IPS-NIHi7 (cell line): ENCODE measurements at regions not wholly inside any gene's neighbourhood (a gene's known extent, or its start where the extent isn't known, plus 50 kb on each side); places are given as distances from the start of the nearest gene placed in this dataset.

ENCODE experiments used
- DNase-seq: peaks from one replicate; pipeline ENCODE4 v3.0.0; 2012; ENCODE audit warnings: mixed read lengths; ENCODE audit errors: extremely low spot score

DNA sequence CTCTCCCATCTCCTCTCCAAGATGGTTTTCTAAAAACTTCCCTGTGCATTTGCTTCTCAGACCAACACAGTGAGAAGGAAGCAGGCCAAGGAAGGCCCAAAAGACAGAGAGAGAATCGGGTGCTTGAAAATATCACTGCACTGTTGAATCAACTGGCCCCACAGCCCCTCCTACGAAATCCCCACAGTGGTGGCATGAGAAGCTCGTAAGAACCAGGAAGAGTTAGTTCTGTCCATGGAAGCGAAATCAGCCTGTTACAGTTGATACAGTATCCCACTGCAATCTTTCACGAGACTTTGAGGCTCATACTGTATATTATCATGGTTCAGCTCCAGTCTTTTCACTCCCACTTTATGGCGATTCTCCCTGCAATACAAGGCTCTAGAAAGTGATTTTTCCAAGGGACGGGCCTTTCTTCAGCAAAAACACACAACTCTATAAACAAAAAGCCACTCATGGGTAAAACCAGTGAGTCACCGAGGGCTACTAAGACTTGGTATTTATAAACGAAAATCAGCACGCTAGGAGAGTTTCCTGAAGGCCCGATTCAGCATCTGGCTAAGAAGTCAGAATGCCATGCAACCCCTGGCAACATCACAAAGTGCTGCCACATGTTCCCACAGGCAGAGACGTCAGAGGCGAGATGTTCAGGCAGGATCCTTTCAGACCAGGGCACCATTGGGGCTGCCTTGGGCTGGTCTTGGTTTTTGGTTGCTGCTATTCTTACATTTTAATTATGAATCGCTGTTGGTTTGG, 185.7 kb downstream of the IRX5 start:
- no peak for DNase-seq

DNA sequence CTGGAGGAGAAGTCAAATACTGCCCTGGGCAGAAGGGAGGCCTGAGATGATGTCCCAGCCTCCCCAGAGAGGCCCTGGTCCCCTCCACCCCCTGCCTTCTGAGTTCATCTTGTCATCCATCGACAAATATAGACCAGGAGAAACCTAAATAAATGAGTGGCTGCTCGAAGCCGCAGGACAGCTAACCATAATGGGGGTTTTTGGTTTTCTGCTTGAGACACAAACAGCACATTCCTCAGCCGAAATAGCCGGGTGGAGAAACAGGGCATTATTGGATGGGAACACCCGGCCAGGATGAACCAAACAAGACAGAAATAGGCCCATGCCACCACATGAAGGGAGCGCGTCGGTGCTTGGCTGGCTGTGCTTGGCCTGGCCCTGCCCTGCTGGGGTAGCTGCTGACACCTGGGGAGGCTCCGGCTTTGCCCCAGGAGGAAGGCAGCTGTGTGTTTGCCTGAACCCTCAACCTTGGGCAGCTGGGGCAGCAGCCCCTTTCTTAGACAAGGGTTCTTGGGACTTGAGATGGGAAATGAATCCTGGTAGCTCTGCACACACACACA, 188.1 kb downstream of the IRX5 start:
- DNase-seq = no peak

DNA sequence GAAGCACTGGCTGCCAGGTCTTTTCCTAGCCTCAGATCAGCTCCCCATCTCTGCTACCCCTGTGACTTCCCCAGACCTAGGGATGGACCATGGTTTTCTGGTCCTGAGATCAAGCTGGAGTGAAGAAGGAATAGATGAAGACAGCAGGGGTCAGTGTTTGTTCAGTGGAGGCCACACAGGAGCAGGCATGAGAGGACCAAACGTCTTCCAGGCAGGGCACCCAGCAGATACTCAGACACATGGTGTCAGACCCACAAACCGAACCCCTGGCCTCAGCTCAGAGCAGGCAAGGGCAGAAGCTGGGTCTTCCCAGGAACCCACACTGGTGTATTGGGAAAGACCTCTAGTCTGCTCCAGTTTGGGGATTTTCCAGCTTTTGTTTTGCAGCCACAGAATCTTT, 189.7 kb downstream of the IRX5 start:
- peak; percentile 53 for DNase-seq

DNA sequence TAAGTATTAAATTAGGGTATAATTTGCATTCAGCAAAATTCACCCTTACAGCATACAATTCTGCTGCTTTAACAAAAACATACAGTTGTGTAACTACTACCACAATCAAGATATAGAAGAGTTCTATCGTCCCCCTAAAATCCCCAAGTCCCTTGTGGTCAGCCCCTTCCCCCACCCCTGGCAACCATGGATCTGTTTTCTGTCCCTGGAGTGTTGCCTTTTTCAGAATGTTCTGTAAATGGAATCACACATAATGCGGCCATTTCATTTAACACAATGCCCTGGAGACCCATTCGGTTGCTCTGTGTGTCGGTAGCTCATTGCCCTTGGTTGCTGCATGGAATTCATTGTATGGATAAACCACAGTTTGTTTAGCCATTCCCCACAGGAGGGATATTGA, 190.2 kb downstream of the IRX5 start:
- no peak for DNase-seq

DNA sequence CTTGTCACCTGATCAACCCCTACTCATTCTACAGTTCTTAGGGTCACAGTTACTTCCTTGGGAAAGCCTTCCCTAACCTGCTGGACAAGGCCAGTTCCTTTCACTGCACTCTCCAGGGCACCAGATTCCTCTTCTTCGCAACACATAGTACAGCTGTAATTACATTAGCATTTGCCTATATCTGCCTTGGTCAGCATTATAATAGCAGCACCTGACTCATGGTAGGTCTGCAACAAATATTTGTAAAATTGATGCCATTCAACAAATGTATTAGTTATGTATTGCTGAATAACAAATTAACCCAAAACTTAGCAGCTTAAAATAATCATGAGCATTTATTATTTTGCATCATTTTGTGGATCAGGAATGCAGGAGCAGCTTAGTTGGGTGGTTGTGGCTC, 193.0 kb downstream of the IRX5 start:
- no peak for DNase-seq

DNA sequence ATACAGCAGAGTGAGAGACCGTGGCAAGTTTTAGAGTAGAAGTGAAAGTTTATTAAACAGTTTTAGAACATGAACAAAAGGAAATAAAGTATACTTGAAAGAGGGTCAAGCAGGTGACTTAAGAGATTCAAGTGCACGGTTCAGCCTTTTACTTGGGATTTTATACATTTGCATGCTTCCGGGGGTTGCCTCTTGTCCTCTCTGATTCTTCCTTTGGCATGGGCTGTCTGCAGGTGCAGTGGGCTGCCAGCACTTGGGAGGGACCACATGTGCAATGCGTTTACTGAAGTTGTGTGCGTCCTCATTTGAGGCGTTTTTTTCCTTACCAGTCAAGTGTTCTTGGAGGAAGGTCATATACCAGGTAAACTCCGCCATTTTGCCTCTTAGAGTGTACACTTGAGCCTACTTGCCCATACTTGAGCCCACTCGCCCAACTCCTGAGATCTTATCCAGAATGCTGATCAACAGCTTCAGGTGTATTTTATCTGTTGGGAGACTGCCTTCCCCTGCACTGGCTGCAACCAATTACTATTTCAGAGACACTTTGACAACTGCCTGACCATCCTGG, 195.2 kb downstream of the IRX5 start:
- no peak for DNase-seq

DNA sequence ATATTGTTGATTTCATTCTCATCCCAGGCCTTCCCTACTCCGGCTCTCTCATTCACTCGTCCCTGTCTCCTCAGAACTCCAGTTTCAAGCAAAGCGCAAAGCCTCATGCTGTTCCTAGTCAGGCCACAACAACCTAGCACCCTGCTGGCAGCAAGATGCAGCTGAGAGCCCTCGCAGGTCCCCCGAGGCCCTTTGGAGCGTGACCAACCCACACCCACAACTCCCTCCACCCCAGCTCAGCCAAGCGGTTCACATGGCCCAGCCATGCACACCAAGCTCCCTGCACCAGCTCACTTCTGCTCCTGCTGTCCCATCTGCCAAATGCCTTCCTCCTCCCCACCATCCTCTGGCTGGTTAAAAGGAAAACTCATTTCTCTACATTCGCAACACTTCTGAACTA, 195.8 kb downstream of the IRX5 start:
- DNase-seq = no peak

DNA sequence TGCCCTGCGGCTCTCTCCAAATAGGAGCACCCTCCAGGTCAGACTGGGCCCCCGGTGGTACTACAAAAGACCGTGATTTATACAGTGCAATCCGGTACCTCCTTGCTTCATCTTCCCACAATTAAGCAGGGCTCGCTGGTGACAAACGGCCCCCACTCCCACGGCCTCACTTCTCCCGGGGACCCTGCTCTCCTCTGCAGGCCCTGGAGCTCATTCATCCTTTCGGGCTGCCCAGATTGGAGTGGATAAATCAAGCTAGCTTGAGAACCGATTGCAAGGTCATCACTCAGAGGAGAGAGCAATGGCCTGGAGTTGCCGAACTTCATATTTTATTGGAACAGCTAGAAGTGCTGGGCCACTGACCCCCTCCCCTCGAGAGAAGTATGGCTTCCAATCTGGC, 193.5 kb upstream of the IRX6 start:
- no peak for DNase-seq

DNA sequence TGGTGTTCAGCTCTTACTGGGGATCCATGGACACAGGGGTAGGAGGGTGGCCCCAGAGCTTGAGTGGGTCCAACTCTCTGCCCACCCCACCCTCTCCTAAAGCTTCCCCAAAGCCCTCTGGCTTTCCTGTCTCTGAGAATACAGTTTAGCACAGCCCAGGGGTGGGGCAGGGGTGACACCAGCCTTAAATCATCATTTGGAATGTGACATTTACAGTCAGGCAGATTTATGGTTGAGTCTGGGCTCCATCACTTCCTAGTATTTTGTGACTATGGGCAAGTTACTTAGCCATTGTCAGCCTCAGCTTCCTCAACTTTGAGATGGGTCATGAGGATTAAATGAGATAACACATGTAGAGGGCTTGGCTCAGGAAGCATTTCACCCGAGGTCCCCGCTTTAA, 193.1 kb upstream of the IRX6 start:
- DNase-seq = no peak

DNA sequence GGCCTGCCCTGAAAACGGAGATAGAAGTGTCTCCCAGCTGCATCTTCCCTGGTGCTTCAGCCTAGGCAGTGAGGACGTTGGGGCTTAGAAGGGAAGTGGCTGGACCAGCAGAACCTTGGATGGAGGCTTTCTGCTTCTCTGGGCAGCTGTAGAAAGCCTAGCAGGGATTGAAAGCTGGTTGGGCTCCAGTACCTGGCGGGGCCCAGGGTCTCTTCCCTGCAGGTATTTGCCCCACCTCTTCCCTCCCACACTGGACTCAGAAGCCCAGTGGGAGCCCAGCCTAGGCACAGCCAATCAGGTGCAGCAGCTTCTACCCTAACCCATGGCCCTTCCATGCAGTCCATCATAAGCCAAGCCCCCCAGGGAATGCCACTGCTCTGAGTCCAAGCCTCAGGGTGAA, 190.3 kb upstream of the IRX6 start:
- peak; percentile 74 for DNase-seq

DNA sequence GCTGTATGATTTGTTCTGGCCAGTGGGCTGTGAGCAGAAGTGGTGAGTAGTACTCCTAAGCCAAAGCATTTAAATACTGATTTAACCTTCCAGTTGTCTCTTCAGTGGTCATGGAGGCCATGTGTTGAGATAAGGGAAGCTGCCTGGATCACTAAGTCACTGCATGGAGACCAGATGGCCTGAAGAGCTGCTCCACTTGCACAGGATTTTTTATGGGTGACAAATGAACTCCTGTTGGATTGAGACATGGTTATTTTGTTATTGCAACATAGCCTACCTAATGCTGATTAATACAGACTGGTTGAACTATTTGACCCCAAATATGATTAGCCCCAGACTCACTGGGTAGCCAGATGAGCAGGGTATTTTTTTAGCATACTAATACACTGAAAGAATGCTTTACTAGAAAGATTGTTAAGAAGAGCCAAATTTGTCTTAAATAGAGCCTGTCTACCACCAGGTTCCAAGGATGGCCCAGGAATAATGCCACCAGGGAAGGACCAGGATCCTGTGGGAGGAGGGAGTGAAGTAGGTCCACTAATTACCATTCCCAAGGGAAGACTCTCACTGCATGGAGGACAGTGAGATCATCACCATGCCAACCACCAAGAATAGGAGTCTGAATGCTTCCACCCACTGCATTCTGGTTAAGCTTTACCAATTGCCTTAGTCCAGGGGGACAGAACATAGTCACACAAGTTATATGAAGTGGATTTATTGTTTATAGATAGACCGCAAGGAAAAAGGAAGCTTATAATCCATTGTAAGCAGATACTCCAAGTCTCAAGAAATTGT, 187.4 kb upstream of the IRX6 start:
- no peak for DNase-seq

DNA sequence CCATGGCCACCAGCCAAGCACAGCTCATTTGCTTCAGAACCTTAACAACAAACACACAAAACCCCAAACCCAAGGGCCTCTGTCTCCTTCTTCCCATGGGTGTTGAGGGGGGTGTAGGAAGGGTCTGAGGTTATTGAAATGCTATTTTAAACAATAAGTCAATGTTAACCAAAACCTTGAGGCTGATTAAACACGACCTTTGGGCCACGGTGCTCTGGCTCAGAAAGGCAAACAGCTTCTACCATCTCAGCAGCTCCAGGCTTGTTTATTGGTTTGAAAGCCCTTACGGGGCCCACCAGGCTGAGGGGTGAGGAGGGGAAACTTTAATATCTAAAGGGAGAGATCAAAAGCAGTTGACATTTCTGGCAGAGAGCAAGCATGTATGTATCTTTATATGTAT, 185.7 kb upstream of the IRX6 start:
- no peak for DNase-seq

DNA sequence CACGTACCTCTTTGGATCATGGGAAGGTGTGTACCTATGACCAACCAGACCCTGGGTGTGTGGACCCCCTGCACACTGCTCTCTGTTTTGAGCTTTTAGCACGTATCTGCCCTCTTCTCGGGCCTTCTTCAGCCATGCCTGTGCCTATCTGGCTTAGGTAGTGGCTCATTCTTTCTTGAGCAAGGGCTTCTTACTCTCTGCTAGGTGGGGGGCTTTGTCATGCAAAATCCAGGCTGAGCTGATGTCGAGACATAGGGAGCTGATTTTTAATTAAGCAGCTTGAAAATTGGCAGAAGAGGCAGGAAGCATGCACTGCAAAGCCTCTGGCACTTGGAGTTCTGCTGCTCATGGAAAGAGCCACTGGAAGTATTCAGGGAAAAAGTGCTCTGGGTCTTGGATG, 181.6 kb upstream of the IRX6 start:
- peak; percentile 19 for DNase-seq

DNA sequence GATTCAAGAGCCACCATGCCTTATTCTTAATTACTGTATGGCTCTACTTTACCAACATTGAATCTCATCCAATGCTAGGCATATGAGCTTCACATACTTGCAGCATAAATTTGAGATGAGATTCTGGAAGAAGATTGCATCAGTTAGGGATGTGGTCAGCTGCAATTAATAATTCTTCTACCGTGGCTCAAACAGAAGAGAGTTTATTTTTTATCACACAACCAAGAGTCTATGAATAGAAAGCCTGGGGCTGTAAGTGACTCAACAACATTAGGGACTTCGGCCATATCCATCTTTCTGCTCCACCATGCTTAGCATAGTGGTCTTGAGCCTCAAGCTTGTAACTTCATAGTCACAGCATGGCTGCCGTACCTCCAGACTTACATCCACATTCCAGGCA, 179.4 kb upstream of the IRX6 start:
- DNase-seq = no peak

DNA sequence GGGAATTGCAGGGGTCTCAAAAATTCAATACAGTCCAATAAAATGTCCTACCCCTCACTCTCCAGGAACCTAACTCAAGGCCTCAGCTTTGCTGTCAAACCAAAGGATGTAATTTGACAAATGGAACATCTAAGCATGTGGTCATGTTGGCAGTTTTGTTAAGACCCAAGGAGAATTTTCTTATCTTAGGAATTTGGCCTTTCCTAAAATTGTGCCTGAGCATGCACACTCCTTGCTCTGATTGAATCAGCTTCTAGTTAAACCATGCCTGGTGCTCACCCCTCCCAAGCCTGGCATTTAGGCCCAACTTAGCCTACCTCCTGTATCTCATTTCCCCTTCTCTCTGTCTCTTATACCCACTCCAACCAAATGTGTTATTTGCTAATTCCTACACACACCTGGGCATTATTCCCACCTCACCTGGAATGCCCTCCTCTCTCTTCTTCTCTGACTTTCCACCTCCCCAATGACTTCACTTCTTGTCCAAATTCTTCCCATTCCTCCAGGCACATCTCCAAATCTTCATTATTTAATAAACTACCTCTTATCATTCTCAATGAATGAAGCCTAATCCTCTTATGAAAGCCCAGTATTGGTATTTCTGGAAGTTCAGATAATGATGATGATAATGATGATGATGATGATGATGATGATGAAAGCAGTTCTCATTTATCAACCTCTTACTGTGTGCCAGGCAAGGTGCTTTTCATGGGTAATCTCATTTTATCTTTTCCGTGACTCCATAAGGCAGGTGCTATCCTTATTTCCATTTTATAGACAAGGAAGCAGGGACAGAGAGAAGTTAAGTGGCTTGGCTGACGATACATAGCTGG, 178.0 kb upstream of the IRX6 start:
- no peak for DNase-seq

DNA sequence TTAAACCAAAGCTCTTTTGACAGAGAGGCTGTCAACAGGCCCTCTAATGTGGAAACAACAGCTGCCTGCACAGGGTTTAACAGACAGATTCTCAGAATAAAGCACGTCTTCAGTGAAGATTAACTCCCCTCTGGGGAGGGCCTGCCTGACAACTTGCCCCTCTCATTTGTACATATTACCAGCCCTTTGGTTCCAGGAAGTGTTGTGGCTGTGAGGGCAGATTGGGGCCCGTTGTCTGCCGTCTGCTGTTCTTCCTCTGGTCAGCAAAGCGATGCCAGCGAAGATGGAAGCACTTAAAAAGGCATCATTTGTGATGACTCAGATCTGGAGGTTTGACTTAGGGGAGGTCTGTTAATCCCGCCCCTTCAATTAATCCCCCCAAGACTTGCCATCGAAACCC, 177.0 kb upstream of the IRX6 start:
- DNase-seq = no peak

DNA sequence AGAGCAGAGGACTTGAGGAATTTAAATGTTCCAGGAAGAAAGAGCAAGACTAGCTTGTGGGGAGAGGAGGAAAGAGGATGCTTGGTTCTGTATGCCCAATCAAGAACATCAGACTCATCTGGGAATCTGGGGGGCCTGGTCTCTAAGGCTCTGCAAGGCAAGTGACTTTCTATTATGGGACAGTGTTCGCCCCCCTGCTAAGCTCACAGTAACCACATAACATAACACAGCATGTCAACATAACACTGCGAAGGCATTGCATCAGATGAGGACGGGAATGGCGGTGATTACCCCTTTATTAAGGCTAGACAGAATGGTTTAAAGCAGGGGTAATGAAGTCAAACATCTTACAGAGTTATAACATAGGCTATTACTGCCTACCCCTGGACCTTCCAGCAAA, 176.6 kb upstream of the IRX6 start:
- no peak for DNase-seq

DNA sequence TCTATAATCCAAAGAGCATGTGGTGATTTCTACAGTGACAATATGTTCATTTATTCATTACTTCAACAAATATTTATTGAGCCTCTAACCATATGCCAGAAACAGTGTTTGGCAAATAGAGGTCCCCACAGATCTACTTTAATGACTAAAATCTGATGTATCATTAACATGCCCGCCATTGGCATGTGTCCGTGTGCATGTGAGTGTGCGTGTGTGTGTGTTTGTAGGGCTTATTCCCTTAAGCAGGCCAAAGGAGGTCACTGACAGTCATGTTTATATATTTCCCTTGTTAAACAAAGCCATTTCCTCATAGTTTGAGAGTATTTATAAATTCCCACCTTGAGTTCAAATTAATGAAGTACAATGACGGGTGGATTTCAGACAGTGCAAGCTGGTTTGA, 174.4 kb upstream of the IRX6 start:
- DNase-seq = no peak

DNA sequence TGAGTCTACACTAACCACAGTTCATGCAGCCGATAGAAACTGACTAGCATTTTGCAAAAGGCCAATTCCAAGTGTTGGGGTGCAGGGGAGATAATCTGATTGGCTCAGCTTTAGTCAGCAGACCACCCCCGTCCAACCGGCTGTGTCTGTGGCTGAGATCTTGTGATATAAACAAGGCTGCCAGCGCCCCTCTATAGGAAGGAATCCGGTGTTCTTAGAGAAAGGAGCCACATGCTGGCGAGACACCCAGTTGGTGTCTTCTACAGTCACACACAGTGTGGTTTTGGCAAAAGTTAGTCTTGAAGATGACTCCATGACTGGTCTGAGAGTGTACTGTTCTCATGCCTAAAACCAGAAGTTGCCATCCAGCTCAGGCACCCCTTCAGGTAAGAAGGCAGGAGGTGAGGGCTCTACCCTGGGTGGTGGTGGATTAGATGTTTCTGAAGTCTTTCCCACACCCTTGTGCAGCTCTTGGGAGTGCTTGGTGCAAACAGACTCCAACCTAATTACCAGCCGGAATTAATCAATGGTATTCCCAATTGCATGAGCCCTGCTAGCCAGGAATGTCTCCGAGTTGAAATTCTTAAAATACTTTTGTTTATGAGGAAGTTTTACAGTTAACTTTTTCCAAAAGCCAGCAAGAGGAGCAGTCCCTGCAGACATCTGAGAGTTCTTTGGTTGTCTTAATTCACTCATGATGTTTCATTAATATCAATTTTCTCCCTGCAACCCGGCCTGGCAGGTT, 172.3 kb upstream of the IRX6 start:
- no peak for DNase-seq

DNA sequence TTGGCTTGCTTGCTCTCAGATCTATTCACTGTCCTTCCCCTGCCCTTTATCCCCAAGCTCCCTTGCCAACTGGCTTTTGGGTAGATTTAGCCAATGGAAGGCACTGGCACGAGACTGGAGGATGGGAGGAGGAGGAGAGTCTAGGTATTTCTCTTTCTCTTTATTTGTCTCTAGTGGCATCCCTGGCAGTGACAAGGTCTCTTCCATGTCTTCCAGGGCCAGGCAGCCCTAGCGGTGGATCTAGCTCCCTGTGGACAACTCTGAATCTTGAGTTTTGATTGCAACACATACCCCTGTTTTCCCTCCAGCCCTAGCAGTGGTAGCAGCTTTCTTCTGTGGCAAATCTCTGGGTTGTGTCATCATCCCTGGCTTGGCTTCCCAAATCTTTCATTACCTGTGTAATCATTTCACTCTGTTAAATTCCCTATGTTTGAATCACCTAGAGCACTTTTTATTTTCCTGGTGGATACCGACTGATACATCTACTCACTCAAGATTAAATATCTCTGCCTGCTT, 171.1 kb upstream of the IRX6 start:
- no peak for DNase-seq

DNA sequence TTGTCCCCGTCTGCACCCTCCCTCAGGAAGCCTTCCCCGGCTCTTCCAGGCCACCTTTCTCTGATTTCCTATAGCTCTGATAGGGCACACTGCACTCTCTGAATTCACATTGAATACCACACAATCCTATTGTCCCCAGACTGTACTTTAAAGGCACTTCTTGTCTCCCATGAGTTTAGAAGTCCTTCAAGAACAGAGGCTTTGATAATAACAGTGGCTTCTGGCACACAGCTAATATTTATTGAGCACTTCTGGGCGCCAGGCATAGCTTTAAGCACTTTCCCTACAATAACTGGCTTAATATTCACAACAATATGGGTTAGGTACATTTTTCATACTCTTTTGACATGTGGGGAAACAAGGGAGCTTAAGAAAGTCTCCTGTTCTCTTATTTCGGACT, 169.7 kb upstream of the IRX6 start:
- DNase-seq = no peak
